GM21529 (cell line): ENCODE measurements at regions not wholly inside any gene's neighbourhood (a gene's known extent, or its start where the extent isn't known, plus 50 kb on each side); places are given as distances from the start of the nearest gene placed in this dataset.

ENCODE experiments used
- ATAC-seq: cut with Tn5 transposase; IDR thresholded peaks from one replicate; pipeline ENCODE4 v1.9.1; 2021; ENCODE audit not compliant: unreplicated experiment

- ATAC-seq: no peak
These were observed 128.4 kb upstream of the JAG1 start for GRCh38 chr20:10802236-10802635.

GRCh38 chr20:10805764-10806163 lies 132.0 kb upstream of the JAG1 start:
- ATAC-seq: no peak

GRCh38 chr20:10806539-10806938 lies 132.7 kb upstream of the JAG1 start:
- ATAC-seq: no peak

GRCh38 chr20:10807013-10807412 lies 133.2 kb upstream of the JAG1 start:
- ATAC-seq: no peak

- no peak for ATAC-seq
These were observed 139.0 kb upstream of the JAG1 start for GRCh38 chr20:10812759-10813327.

GRCh38 chr20:10823585-10823984 lies 149.8 kb upstream of the JAG1 start:
- ATAC-seq: no peak

GRCh38 chr20:10824750-10825500 lies 151.1 kb upstream of the JAG1 start:
- ATAC-seq: no peak

- ATAC-seq: no peak
These were observed 152.3 kb upstream of the JAG1 start for GRCh38 chr20:10826111-10826510.

- no peak for ATAC-seq
These were observed 154.4 kb upstream of the JAG1 start for GRCh38 chr20:10828180-10828579.

- ATAC-seq: no peak
These were observed 158.3 kb upstream of the JAG1 start for GRCh38 chr20:10832141-10832540.

GRCh38 chr20:10837901-10838300 lies 164.1 kb upstream of the JAG1 start:
- ATAC-seq: no peak

GRCh38 chr20:10842116-10842515 lies 168.3 kb upstream of the JAG1 start:
- no peak for ATAC-seq

- no peak for ATAC-seq
These were observed 169.4 kb upstream of the JAG1 start for GRCh38 chr20:10843146-10843711.

- ATAC-seq: no peak
These were observed 173.0 kb upstream of the JAG1 start for GRCh38 chr20:10846766-10847165.

- no peak for ATAC-seq
These were observed 175.1 kb upstream of the JAG1 start for GRCh38 chr20:10848810-10849370.

GRCh38 chr20:10853176-10853575 lies 179.4 kb upstream of the JAG1 start:
- no peak for ATAC-seq

GRCh38 chr20:10853731-10854130 lies 179.9 kb upstream of the JAG1 start:
- ATAC-seq: no peak

- no peak for ATAC-seq
These were observed 181.2 kb upstream of the JAG1 start for GRCh38 chr20:10854976-10855375.

GRCh38 chr20:10855778-10856177 lies 182.0 kb upstream of the JAG1 start:
- no peak for ATAC-seq

GRCh38 chr20:10856237-10857015 lies 182.6 kb upstream of the JAG1 start:
- ATAC-seq: no peak

- ATAC-seq: no peak
These were observed 183.7 kb upstream of the JAG1 start for GRCh38 chr20:10857352-10858070.
